HL-60 (cell line): ENCODE measurements at regions not wholly inside any gene's neighbourhood (a gene's known extent, or its start where the extent isn't known, plus 50 kb on each side); places are given as distances from the start of the nearest gene placed in this dataset.

ENCODE experiments used
- DNase-seq, 2 experiments: peaks; one replicate each; pipeline ENCODE4 v3.0.0-alpha.2; 2010 to 2020; ENCODE audit warnings: low read depth in 1 of 2, low spot score in 1 of 2
- H3K27ac ChIP-seq: fragments of 250-450 bp; sonication (Bioruptor Pico); replicated peaks from 2 replicates; pipeline ENCODE4 v1.5.1; 2020; ENCODE audit warnings: mild to moderate bottlenecking, moderate library complexity
- H3K27me3 ChIP-seq: fragments of 250-450 bp; sonication (Bioruptor Pico); 2 replicates; pipeline ENCODE4 v1.5.1; 2021; ENCODE audit warnings: mild to moderate bottlenecking, moderate library complexity; ENCODE audit not compliant: insufficient read depth, poor library complexity, severe bottlenecking
- H3K4me3 ChIP-seq: replicated peaks from 2 replicates; pipeline ENCODE4 v1.5.1; 2011; ENCODE audit warnings: mild to moderate bottlenecking, control low read depth, low read length; ENCODE audit not compliant: insufficient read depth
- CTCF ChIP-seq: IDR thresholded peaks from one replicate; pipeline ENCODE4 v1.5.1; 2011; ENCODE audit warnings: low read length, control low read depth, inconsistent platforms; ENCODE audit not compliant: insufficient read depth
- GABPA ChIP-seq: IDR thresholded peaks from 2 replicates; pipeline ENCODE4 v1.6.1; 2012; ENCODE audit warnings: low read depth
- POLR2AphosphoS5 ChIP-seq: IDR thresholded peaks from 2 replicates; pipeline ENCODE4 v1.6.1; 2012; ENCODE audit warnings: low read depth
- REST ChIP-seq: IDR thresholded peaks from 2 replicates; pipeline ENCODE4 v1.6.1; 2012; ENCODE audit warnings: low read depth; ENCODE audit not compliant: insufficient replicate concordance
- SPI1 ChIP-seq: IDR thresholded peaks from 2 replicates; pipeline ENCODE4 v1.6.1; 2012; ENCODE audit warnings: low read depth, mild to moderate bottlenecking, borderline replicate concordance

GRCh38 chr10:125350519-125350918 is 190.2 kb upstream of the CTBP2 start:
- H3K27ac ChIP-seq: no peak overlapping the region
- TF ChIP-seq SPI1 (no peak), CTCF (no peak), REST (no peak), GABPA (no peak), POLR2AphosphoS5 (no peak)
- no peaks in the 10 kb centered on the region for H3K27me3 ChIP-seq
- no peak overlapping the region for H3K4me3 ChIP-seq
- no peak for DNase-seq

- H3K4me3 ChIP-seq: no peak overlapping the region
- no peak overlapping the region for H3K27ac ChIP-seq
- TF ChIP-seq POLR2AphosphoS5 (no peak), GABPA (no peak), SPI1 (no peak), CTCF (no peak), REST (no peak)
- no peaks in the 10 kb centered on the region for H3K27me3 ChIP-seq
- no peak for DNase-seq
Observed at GRCh38 chr10:125348536-125348935, 188.2 kb upstream of the CTBP2 start.

GRCh38 chr10:125344573-125345171 is 184.3 kb upstream of the CTBP2 start:
- Histone ChIP-seq H3K27me3 (no peaks in the 10 kb centered on the region), H3K27ac (no peak overlapping the region), H3K4me3 (no peak overlapping the region)
- TF ChIP-seq GABPA (no peak), CTCF (no peak)
- no peak for DNase-seq

GRCh38 chr10:125343983-125344382 is 183.6 kb upstream of the CTBP2 start:
- DNase-seq: no peak
- no peak overlapping the region for H3K27ac ChIP-seq
- H3K27me3 ChIP-seq: no peaks in the 10 kb centered on the region
- H3K4me3 ChIP-seq: no peak overlapping the region
- TF ChIP-seq REST (no peak), GABPA (no peak), SPI1 (no peak), CTCF (no peak), POLR2AphosphoS5 (no peak)
